Heart left ventricle (tissue), 16 donors: ENCODE measurements at regions not wholly inside any gene's neighbourhood (a gene's known extent, or its start where the extent isn't known, plus 50 kb on each side); places are given as distances from the start of the nearest gene placed in this dataset.

Source experiments
- ATAC-seq, 4 donors: fragments of 200-7000 bp; cut with Tn5 transposase; one replicate each; pipeline ENCODE4 v1.9.1; 2020 to 2022; ENCODE audit warnings: moderate library complexity in 4 of 4, mild to moderate bottlenecking in 3 of 4, moderate number of reproducible peaks in 1 of 4
- DNase-seq, 5 donors: peaks; one replicate each; pipeline ENCODE4 v3.0.0-alpha.2; 2020
- H3K27ac ChIP-seq, 12 donors: fragments of 200-600 bp; sonication (generic) in 4 of 12; one replicate each; pipeline versions ENCODE4 v1.5.0 to v1.8.0; 2016 to 2022; ENCODE audit warnings: mild to moderate bottlenecking in 2 of 12
- H3K27me3 ChIP-seq, 9 donors: fragments of 200-600 bp; sonication (generic) in 2 of 9; one replicate each; pipeline versions ENCODE4 v1.5.1 to v1.8.0; 2016 to 2022; ENCODE audit warnings: mild to moderate bottlenecking in 3 of 9
- H3K36me3 ChIP-seq, 9 donors: fragments of 200-600 bp; sonication (generic) in 2 of 9; one replicate each; pipeline versions ENCODE4 v1.5.0 to v1.8.0; 2018 to 2022; ENCODE audit warnings: mild to moderate bottlenecking in 2 of 9
- H3K4me1 ChIP-seq, 12 donors: fragments of 200-600 bp; sonication (generic) in 4 of 12; one replicate each; pipeline versions ENCODE4 v1.5.0 to v1.8.0; 2016 to 2022; ENCODE audit warnings: mild to moderate bottlenecking in 3 of 12
- H3K4me3 ChIP-seq, 12 donors: fragments of 200-600 bp; sonication (generic) in 4 of 12; one replicate each; pipeline versions ENCODE4 v1.5.0 to v1.8.0; 2017 to 2022; ENCODE audit warnings: mild to moderate bottlenecking in 9 of 12, moderate library complexity in 4 of 12
- H3K9me3 ChIP-seq, 12 donors: fragments of 200-600 bp; sonication (generic) in 4 of 12; one replicate each; pipeline versions ENCODE4 v1.5.0 to v1.8.0; 2016 to 2022; ENCODE audit warnings: mild to moderate bottlenecking in 1 of 12
- POLR2A ChIP-seq, 2 donors: fragments of 450-650 bp; IDR thresholded peaks; one replicate each; pipeline ENCODE4 v1.6.1; 2017; ENCODE audit warnings: antibody characterized with exemption in 2 of 2, mild to moderate bottlenecking in 2 of 2, moderate library complexity in 2 of 2
- WGBS, 4 donors: extraction: QIAGEN DNeasy Blood & Tissue Kit in 2 of 4; methylation state at CpG; one replicate each; pipeline versions ENCODE4 v1.1.5 to v1.1.7; 2013 to 2018; 5-methylcytosine and 5-hydroxymethylcytosine counted together
- intact Hi-C, 10 donors: fragments of 100-400 bp; cut with DNase I; formaldehyde crosslinking; loops; one replicate each; pipeline versions ENCODE4 v1.11.1 to v1.14.2; 2022
- TF ChIP-seq, protein P1 (sequence below), 12 donors: fragments of 200-600 bp; sonication (generic) in 4 of 12; IDR thresholded peaks; one replicate each; pipeline versions ENCODE4 v1.5.0 to v1.8.0; 2018 to 2022; ENCODE audit warnings: antibody characterized with exemption in 12 of 12, mild to moderate bottlenecking in 5 of 12
- donor health status: ischemic (EF 13 %, LVEDD 7.1; RV severe dilation, severe dysfunction).
- donor health status: healthy with polysubstance abuse.
- donor health status: DM: no; HTN: yes; CAD: no.
- donor health status: DM: no; HTN: no; CAD: no.
- donor health status: ischemic (EF 25% LVEDD 6.9; RV normal size, moderate dysfunction).
- donor health status: ischemic (EF 25% LVEDD 5.7; RV mildly dilated, moderate dysfunction).
- donor health status: healthy.
- donor health status: DM: yes; HTN: yes; CAD: no.
- donor health status: ischemic (EF 35%, LVEDD 5.7; RV mildly dilated, moderate dysfunction).
- donor health status: nonischemic (EF 11% LVEDD 7.7; RV severe dilation, severe dysfunction).
- donor health status: DM: yes; HTN: yes; CAD: no.
- donor health status: PGD.
- donor health status: ischemic (EF 29% LVEDD 5.4; RV normal size, mild dysfunction).
- donor health status: nonischemic (EF 23%, LVEDD 6.1; RV moderate dilation, normal function).

DNA sequence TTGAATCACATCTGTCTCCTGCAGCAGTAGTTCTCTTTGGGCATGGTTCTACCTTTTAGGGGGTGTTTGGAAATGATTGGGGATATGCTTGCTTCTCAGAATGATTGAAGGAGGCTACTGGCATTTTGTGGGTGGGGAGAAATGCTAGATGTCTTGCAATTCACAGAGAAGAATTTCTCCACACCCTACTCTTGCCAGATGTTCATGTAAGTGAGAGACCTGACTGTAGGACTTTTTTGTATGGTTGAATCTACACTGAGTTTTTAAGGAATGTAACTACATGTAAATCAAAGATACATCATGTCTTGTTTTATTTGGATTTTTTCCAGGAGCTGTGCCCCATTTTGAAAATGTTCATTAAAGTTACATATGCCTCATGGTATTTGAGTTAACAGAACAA lies 311.9 kb downstream of the PRDM2 start:
- no peaks in the 10 kb centered on the region for H3K36me3 ChIP-seq
- H3K27ac ChIP-seq = no peak overlapping the region
- ATAC-seq (no peak), DNase-seq (no peak)
- H3K9me3 ChIP-seq = peaks cover 0 to 8% (median 0%) of the 10 kb centered on the region in 12 donors
- intact Hi-C loops = no loop called here
- H3K4me3 ChIP-seq = no peak overlapping the region
- H3K27me3 ChIP-seq = peaks cover 0 to 22% (median 0%) of the 10 kb centered on the region in 9 donors
- H3K4me1 ChIP-seq = no peaks in the 10 kb centered on the region
- no peak for TF ChIP-seq POLR2A (IDR thresholded peaks at IDR 0.05)
- TF ChIP-seq, protein P1, sequence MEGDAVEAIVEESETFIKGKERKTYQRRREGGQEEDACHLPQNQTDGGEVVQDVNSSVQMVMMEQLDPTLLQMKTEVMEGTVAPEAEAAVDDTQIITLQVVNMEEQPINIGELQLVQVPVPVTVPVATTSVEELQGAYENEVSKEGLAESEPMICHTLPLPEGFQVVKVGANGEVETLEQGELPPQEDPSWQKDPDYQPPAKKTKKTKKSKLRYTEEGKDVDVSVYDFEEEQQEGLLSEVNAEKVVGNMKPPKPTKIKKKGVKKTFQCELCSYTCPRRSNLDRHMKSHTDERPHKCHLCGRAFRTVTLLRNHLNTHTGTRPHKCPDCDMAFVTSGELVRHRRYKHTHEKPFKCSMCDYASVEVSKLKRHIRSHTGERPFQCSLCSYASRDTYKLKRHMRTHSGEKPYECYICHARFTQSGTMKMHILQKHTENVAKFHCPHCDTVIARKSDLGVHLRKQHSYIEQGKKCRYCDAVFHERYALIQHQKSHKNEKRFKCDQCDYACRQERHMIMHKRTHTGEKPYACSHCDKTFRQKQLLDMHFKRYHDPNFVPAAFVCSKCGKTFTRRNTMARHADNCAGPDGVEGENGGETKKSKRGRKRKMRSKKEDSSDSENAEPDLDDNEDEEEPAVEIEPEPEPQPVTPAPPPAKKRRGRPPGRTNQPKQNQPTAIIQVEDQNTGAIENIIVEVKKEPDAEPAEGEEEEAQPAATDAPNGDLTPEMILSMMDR (IDR thresholded peaks at IDR 0.05) = no peak

DNA sequence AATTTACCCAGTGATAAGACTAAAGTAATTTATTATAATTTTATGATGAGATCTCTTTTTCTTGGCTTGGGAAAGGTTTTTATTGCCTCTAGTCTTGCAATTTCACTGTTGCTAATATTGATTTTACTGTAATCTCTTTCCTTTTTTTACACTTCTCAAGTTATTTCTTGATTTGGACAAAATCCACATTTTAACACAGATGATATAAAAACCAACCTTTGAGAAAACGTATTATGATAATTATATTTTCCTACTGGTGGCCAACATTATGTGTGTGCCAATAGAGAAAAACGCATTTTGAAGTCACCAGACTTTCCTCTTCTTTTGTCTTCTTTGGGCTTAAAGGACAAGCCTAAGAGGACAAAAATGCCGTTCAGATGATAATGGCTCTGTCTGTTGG lies 314.9 kb downstream of the PRDM2 start:
- DNase-seq (no peak), ATAC-seq (no peak)
- Histone ChIP-seq H3K9me3 (no peaks in the 10 kb centered on the region), H3K27ac (no peak overlapping the region), H3K36me3 (no peaks in the 10 kb centered on the region), H3K27me3 (peaks cover 0 to 35% (median 0%) of the 10 kb centered on the region in 9 donors), H3K4me3 (no peak overlapping the region), H3K4me1 (no peaks in the 10 kb centered on the region)
- TF ChIP-seq POLR2A (IDR thresholded peaks at IDR 0.05) = no peak
- WGBS, 4 donors = 48 to 65% (median 60%) methylated on average over 3 of the region's 3 CpGs
- intact Hi-C loops = no loop called here

DNA sequence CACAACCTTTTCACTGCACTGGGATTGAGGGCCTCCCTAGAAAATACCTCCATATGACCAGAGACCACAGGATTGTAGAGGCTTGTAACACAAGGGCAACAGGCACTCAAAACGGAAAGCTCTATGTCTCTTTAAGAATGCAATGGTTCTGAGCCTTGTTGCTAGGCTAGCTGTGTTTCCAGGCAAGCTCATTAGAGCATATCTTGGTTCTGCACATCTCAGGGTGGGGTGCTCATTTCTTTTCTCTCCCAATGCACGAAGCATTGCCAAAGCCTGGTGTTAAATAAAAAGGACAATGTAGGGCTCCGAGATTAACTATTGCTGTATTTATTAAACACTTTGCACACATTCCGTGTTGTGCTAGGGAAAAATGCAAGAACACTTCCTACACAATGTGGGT lies 315.9 kb downstream of the PRDM2 start:
- TF ChIP-seq POLR2A (IDR thresholded peaks at IDR 0.05) = no peak
- TF ChIP-seq, protein P1 (IDR thresholded peaks at IDR 0.05) = no peak
- Histone ChIP-seq H3K9me3 (no peaks in the 10 kb centered on the region), H3K36me3 (no peaks in the 10 kb centered on the region), H3K4me3 (no peak overlapping the region), H3K27me3 (peaks cover 0 to 35% (median 0%) of the 10 kb centered on the region in 9 donors), H3K4me1 (no peaks in the 10 kb centered on the region), H3K27ac (no peak overlapping the region)
- DNase-seq = no peak
- WGBS, 4 donors = 67 to 77% (median 69%) methylated on average over 4 of the region's 4 CpGs
- ATAC-seq = no peak
- intact Hi-C loops = no loop called here

DNA sequence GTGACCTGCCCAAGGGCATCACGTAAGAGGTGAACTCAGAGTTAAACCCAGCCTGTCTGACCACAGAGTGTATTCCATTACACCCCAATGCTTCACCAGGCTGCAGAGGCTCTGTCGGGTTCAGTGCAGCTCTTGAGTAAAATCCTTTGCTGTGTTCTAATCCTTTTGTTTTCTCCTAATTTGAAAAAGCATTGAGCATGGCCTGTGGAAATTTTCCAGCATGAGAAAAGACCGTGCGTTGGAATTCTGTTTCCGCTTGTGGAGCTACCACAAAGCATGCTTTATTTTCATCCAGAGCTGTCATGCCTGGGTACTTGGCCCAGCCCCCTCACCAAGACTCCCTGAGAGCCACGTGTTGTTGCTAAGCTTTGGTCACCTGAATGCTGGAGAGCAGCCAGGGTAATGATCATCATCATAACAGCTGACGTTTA lies 317.6 kb downstream of the PRDM2 start:
- 51 to 56% (median 54%) methylated on average over 7 of the region's 7 CpGs for WGBS, 4 donors
- Histone ChIP-seq H3K4me1 (no peaks in the 10 kb centered on the region), H3K9me3 (no peaks in the 10 kb centered on the region), H3K36me3 (no peaks in the 10 kb centered on the region), H3K4me3 (no peak overlapping the region), H3K27me3 (peaks cover 0 to 29% (median 0%) of the 10 kb centered on the region in 9 donors), H3K27ac (no peak overlapping the region)
- DNase-seq (no peak), ATAC-seq (no peak)
- intact Hi-C loops = no loop called here
- TF ChIP-seq, protein P1 (IDR thresholded peaks at IDR 0.05) = no peak
- TF ChIP-seq POLR2A (IDR thresholded peaks at IDR 0.05) = no peak

DNA sequence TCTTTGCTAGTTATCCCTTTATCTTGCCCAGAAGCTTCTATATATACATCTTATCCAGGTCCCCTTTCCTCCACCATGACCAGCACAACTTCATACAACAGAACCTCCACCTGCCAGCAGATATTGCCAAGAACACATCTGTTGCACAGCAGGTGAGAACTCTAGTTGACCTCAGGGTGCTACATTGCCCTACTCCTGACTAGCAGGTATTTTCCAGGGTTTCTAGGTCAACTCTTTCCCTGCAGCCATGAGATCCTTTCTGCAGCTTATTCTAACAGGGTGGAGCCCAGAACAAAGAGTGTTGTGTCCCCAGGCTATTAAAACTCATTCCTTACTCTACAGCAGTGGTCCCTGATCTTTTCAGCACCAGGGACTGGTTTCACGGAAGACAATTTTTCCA lies 319.5 kb downstream of the PRDM2 start:
- 89 to 100% (median 94%) methylated on average over 1 of the region's 1 CpG for WGBS, 4 donors
- peaks cover 0 to 32% (median 0%) of the 10 kb centered on the region in 9 donors for H3K27me3 ChIP-seq
- no peaks in the 10 kb centered on the region for H3K4me1 ChIP-seq
- H3K36me3 ChIP-seq = no peaks in the 10 kb centered on the region
- H3K9me3 ChIP-seq = no peaks in the 10 kb centered on the region
- intact Hi-C loops = no loop called here
- no peak for DNase-seq
- no peak overlapping the region for H3K27ac ChIP-seq
- TF ChIP-seq, protein P1 (IDR thresholded peaks at IDR 0.05) = no peak
- TF ChIP-seq POLR2A (IDR thresholded peaks at IDR 0.05) = no peak
- ATAC-seq = no peak
- H3K4me3 ChIP-seq = no peak overlapping the region
